Heart left ventricle (tissue), 13 donors: ENCODE measurements at regions not wholly inside any gene's neighbourhood (a gene's known extent, or its start where the extent isn't known, plus 50 kb on each side); places are given as distances from the start of the nearest gene placed in this dataset.

Source experiments
- POLR2A ChIP-seq, 2 donors: fragments of 450-650 bp; IDR thresholded peaks; one replicate each; pipeline ENCODE4 v1.6.1; 2017; ENCODE audit warnings: antibody characterized with exemption in 2 of 2, mild to moderate bottlenecking in 2 of 2, moderate library complexity in 2 of 2
- TF ChIP-seq, protein P1 (sequence below), 12 donors: fragments of 200-600 bp; sonication (generic) in 4 of 12; IDR thresholded peaks; one replicate each; pipeline versions ENCODE4 v1.5.0 to v1.8.0; 2018 to 2022; ENCODE audit warnings: antibody characterized with exemption in 12 of 12, mild to moderate bottlenecking in 5 of 12
- donor health status: ischemic (EF 13 %, LVEDD 7.1; RV severe dilation, severe dysfunction).
- donor health status: DM: no; HTN: yes; CAD: no.
- donor health status: DM: no; HTN: no; CAD: no.
- donor health status: ischemic (EF 25% LVEDD 6.9; RV normal size, moderate dysfunction).
- donor health status: ischemic (EF 25% LVEDD 5.7; RV mildly dilated, moderate dysfunction).
- donor health status: ischemic (EF 35%, LVEDD 5.7; RV mildly dilated, moderate dysfunction).
- donor health status: nonischemic (EF 11% LVEDD 7.7; RV severe dilation, severe dysfunction).
- donor health status: DM: yes; HTN: yes; CAD: no.
- donor health status: PGD.
- donor health status: ischemic (EF 29% LVEDD 5.4; RV normal size, mild dysfunction).
- donor health status: nonischemic (EF 23%, LVEDD 6.1; RV moderate dilation, normal function).

DNA sequence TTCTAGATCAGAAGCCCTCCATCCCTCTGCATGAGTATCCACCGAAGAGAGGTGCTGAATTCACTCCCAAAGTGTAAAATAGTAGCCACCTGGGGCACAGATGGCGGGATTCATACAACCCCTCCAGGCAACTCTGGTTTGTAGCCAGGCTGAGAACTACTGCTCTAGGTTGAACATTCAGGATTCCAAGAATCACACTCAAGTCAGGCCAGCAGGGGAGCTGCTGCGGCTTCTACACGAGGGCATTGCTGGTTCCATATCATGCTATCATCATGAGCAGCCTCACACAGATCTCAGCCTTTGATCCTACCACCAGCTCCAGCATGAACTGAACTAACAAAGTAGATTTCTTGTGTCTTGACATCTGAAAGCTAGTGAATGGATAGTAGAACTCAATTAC lies 367.9 kb downstream of the DIRAS2 start:
- TF ChIP-seq, protein P1, sequence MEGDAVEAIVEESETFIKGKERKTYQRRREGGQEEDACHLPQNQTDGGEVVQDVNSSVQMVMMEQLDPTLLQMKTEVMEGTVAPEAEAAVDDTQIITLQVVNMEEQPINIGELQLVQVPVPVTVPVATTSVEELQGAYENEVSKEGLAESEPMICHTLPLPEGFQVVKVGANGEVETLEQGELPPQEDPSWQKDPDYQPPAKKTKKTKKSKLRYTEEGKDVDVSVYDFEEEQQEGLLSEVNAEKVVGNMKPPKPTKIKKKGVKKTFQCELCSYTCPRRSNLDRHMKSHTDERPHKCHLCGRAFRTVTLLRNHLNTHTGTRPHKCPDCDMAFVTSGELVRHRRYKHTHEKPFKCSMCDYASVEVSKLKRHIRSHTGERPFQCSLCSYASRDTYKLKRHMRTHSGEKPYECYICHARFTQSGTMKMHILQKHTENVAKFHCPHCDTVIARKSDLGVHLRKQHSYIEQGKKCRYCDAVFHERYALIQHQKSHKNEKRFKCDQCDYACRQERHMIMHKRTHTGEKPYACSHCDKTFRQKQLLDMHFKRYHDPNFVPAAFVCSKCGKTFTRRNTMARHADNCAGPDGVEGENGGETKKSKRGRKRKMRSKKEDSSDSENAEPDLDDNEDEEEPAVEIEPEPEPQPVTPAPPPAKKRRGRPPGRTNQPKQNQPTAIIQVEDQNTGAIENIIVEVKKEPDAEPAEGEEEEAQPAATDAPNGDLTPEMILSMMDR (IDR thresholded peaks at IDR 0.05): no peak
- TF ChIP-seq POLR2A (IDR thresholded peaks at IDR 0.05): no peak
